NCI-H2196 (cell line): ENCODE measurements at regions not wholly inside any gene's neighbourhood (a gene's known extent, or its start where the extent isn't known, plus 50 kb on each side); places are given as distances from the start of the nearest gene placed in this dataset.

Experiments used
- DNase-seq: peaks from one replicate; lab custom pipeline; 2025; ENCODE audit not compliant: unreplicated experiment; lab: John Stamatoyannopoulos, UW

DNA sequence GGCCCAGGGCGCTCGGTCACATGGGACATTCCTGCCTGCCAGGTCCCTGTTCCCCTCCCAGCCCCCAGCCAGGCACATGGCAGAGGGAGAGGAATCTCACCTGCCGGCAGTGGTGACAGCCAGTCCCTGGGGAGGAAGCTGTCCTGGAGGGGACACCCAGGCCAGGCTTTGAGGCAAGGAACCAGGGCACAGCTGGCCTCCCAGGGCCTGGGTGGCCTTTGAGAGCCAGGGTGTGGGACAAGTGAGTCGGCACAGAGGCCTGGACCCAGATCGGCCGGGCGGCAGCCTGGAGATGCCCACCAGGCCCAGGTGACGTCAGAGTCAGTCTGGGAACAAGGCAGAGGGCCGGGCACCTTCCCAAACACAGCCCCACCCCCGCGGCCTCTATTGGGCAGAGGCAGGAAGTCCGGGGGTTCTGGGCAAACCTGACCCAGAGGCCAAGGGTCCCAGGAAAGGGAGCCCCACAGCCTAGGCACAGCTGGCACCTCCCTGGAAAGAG, 65.0 kb upstream of the CFAP46 start:
- DNase-seq = no peak

DNA sequence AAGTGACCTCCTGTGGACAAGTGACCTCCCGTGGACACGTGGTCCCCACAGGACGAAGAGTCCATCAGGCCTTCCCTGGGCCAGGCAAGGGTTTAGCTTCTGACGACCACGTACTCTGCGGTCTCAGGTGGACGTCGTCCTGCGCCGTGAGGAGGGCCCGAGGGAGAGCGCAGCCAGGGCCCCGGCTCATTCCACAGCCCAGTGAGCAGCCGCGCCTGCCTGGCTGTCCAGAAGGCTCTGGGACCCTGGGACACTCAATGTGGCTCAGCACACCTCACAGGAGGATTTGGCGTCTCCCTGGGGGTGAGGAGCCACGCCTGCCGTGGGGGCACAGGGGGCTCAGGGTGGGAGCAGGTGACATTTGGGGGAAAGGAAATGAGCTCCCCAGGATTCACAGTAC, 64.4 kb upstream of the CFAP46 start:
- DNase-seq = no peak

DNA sequence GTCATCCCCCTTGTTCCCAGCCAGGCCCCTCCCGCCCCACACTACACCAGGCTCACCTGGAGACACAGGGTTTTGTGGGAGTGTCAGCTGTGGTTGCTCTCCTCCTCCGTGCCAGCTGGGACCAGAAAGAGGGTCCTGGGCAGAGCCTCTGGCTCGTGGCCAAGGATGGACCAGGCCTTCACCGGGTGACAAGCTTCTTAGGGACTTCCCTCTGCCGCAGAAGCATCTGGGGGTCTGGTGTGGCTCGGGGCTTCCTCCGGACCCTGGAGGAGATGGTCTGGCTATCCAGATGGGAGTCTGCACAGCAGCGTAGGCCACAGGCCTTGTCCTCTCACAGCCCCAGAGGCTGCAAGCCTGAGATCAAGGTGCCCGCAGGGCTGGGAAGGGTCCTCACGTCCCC, 63.8 kb upstream of the CFAP46 start:
- DNase-seq = no peak

DNA sequence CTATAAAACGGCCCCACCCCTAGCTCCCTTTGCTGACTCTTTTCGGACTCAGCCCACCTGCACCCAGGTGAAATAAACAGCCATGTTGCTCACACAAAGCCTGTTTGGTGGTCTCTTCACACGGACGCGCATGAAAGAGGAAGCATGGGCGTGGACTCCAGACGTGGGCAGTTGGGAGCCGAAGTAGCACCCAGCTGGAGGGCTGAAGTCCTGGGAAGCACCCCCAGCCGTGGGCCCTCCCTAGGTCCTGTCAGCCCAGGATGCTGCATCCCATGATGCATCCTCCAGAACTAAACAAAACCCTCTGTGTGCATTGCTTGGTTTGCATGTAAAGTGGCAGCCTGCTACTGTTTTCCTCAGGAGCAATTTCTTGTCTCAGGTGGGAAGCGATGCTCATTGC, 62.1 kb upstream of the CFAP46 start:
- DNase-seq = no peak

DNA sequence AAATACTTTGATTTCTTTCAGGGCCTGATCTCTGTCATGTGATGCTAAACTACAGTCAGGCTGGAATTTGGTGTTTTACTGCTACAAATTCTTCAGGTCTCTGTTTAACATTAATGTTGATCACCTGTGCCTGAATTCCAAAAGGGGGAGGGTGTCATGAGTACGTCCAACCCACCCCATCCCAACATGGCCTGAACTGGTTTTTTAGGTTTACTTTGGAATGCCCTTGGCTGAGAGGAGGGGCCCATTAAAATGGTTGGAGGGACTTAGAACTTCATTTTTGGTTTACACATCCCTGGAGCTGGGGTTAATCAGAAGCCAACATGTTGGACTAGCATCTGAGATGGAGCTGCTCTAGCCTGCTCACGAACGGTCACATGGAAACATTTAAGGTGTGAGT, 60.8 kb upstream of the CFAP46 start:
- DNase-seq = no peak

DNA sequence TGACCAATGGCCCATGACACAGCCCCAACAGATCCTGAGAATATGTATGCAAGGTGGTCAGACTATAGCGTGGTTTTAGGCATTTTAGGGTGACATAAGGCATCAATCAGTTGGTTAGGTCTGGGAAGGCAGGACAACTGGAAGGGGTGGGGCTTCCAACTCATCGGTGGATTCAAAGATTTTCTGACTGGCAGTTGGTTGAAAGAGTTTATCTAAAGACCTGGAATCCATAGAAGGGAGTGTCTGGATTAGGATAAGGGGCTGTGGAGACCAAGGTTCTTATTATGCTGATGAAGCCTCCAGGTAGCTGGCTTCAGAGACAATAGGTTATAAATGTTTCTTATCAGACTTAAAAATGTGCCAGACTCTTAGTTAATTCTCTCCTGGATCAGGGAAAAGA, 60.3 kb upstream of the CFAP46 start:
- no peak for DNase-seq

DNA sequence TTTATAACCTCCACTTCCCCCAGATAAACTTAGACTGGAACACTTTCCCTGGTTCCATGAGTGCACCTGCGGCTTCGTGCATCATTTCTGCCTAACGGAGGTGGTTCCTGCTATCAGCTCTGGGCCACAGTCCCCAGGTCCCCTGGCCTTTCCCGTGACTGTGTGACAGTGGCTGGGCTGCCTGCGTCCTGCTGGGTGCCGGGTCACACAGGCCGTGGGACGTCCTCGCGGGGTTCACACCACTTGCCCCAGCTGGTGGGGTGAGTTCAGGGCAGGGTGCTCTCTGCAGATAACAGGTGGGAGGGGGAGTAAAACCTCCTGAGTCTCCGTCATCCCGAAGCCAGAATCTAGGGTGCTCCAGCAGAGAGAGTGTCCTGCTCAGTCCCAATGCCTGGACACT, 58.7 kb upstream of the CFAP46 start:
- no peak for DNase-seq

DNA sequence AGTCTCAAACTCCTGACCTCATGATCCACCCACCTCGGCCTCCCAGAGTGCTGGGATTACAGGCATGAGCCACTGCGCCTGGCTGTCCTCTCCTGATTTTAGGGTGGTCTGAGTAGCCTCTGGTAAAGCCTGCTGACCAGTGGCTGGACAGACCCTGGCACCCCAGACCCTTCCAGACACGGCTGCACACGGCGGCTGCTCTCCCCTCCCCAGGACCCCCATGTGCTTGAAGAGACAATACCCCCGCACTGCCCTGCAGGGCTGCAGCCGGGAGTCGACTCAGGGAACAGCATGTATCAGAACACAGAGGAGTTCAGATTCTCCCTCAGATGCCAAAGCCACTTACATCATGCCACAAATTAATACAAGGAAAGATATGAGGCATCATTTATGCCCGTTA, 58.3 kb upstream of the CFAP46 start:
- no peak for DNase-seq

DNA sequence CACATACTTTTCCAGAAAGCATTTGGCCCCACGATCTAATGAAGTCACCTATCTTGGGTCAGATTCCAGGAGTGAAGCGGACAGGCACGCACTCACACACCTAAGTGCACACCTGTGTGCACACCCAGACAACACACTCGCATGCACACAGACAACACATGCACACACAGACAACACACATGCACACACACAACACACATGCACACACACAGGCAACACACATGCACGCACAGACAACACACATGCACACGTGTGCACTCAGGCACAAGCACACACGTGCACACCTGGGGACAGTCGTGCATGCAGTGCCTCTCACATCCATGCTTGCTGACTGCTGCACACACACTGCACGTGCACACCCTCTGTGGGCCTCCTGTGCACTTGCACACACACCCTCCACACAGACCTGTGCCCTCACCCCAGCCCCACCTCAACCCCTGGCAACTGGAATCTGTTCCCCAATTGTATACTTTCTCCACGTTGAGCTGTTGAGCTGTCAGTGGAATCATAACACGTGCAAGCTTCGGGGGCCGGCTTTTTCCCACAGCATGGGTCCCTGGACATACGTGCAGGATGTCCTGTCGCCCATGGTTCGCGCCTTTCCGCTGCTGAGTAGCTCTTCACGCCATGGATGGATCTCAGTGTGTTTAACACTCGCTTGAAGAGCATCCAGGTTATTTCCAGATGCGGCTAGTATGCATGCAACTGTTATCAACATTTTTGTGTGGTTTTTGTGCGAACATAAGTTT, 55.3 kb upstream of the CFAP46 start:
- DNase-seq = no peak

DNA sequence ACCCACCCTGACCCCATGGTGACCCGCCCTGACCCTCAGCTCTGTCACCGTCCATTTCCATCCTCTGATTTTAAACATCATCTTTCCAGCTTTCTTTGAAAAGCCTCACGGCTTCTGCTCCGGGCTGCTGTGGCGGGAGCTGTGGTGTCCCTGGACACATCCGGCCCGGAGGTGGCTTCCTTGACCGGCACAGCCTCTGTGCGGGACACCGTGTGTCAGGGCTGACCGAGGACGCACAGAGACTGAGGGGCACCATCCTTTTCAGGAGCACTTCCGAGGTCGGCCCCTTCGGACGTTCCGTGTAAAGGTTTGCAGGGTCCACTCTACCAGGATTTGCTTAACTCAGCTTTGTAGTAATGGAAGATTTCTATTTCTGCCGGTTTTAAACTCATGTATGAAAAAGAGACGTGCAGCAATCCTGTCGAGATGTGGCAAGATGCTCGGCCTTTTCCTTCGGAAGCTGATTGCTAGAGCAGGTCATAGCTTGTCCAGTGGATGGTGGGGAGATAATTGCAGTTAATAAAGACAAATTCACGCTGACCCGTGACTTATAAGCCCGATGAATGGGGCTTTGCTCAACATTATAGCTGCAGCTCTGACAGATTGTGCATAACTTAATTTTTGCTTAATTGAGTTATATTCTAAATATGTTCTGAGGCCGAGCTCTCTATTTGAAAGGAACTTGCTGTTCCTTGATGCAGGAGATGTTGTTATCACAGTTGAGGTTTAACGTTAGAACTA, 54.4 kb upstream of the CFAP46 start:
- no peak for DNase-seq

DNA sequence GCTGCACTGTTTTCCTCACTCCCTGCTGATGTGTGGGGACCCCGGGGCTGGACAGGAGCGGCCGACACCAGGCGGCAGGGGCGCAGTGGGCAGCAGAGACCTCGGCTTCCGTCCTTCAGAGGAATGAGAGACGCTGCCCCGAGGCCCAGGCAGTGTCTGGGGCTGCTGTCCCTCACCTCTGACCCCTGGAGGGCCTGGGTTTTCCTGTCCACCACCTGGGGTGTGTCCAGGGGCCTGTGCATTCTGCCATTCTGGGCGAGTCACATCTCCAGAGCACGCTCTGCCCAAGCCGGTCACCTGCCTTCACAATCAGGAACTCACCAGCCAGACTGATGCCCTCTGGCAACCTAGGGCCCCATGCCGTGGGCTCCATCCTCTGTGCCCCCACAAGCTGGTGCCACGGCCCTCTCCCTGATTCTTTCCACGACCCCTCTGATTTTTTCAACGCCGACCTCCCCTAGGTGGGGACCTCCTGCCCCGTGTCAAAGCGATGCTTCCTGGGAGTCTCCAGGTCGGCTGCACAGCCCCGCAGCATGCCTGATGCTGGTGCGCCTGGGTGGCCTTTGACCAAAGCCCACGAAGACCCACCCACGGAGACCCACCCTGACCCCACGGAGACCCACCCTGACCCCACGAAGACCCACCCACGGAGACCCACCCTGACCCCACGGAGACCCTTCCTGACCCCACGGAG, 53.7 kb upstream of the CFAP46 start:
- no peak for DNase-seq

DNA sequence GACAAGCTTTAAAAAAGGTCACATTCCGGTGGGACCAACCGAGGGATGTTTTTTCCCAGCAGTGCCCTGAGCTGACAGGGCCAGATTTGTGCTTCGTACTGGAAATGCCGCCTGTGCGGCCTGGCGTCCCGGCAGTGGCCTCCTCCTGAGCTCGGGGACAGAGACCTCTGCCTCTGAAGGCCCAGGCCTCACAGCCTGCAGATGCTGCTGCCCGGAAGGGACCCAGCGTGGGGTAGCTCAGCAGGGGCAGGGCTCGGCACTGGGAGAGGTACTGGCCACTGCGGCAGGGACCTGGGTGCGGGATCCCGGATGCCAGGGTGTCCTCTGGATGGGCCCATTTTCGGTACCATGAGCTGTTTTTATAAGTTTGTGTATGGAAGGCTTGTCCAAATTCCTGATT, 52.4 kb upstream of the CFAP46 start:
- DNase-seq = no peak

DNA sequence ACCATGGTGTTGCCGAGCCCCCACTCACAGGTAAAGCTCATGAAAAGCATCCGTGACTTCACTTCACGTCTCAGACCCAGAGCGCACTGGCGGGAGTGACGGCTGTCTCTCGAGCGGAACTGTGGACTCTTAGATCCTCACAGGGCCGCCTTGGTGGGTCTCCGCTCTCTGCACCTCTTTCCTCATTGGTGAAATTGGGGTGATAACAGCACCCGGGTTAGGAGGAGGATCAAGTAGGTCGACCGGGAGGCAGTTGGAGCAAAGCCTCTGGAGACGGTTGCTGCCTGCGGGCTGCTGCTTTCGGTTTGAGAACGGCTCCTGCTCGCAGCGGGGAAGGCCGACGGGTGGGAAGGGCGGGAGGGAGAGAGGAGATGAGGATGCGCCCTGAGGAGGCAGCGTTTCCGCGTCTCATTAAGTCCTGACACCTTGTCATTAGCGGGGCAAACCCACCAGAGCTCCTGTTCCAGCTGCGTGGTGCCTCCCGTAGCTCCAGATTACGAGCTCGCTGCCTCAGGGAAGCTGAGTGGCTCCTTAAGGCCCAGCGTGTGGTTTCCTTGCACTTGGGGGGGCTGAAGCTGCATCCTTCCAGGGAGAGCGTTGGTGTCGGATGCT, 51.9 kb upstream of the CFAP46 start:
- no peak for DNase-seq

DNA sequence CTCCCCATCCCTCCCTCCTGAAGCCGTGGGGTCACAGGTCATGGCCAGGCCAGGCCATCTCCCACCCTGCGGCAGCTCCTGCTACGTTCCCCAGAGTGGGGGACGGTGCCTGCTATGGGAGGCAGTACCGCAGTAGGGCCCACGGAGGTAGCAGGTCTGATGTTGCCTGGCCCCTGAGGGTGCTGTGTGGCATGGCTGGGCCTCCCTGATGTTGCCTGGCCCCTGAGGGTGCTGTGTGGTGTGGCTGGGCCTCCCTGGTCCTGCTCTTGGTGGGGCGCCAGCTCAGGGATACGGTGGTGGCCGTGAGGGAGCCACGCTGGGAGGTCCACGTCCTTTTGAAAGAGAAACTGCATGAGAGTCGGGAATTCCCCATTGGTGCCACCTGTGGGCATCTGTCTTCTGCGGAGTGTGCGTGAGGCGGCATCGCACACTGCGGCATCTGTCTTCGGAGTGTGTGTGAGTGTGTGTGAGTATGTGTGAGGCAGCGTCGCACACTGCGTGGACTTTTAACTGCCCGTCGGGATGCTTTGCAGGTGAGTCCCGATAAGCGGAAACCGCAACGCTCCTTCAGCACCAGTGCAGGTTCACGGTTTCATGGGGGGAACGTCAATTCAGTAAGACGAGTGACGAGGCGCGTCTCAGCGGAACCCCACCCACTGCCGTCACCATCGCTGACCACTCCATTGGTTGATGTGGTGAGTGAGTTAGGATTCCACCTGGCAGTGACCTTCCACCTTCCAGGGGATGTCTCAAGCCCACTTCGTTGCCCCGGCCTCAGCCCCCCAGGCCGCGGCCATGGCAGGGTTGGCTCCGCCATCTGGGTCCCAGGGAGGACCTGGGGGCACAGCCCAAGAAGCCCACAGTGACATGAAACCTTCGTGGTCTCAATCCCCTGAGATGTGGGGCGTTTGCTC, 51.2 kb upstream of the CFAP46 start:
- no peak for DNase-seq

DNA sequence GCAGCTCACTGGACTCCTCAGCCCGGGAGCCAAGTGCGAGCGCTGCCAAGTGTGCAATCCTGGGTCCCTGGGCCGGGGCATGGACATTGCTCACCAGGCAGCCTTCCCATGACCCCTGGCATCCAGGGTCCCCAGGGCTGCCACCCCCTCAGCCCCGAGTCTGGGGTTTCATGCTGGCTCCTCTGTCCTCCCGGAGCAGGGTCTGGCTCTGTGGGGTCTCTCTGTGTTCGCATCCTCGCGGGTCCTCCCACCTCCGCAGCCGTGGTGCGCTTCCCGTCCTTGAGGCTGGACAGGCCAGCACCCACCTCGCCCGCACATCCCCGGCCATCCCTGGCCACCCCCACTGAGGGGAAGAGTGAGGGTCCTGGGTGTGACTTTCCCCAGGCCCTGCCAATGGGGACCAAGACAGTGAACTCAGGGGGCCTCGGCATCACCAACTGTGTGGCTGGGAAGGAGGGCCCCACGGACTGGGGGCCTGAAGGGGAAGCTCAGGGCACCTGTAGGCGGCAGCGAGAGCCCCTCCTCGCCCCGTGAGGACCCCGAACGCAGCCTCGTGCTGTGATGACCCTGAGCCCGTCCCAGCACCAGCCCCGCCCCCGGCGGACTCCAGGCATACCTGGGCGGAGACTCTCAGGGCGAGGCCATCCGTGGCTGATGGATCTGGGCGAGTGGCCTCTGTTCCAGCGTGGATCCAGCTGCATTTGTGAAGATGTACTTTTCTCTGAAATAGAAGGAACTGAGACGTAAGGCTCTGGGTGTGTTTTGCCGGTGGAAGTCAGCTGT, 50.3 kb upstream of the CFAP46 start:
- no peak for DNase-seq
